Activated CD8-positive, alpha-beta T cell treated with anti-CD3 and anti-CD28 coated beads for 36 hours (primary cell): ENCODE measurements at regions not wholly inside any gene's neighbourhood (a gene's known extent, or its start where the extent isn't known, plus 50 kb on each side); places are given as distances from the start of the nearest gene placed in this dataset.

Source experiments
- ATAC-seq: fragments of 200-7000 bp; cut with Tn5 transposase; one replicate; pipeline ENCODE4 v1.10.0; 2021; ENCODE audit warnings: mild to moderate bottlenecking, moderate library complexity
- CTCF ChIA-PET: fragments of 350-600 bp; sonication (Branson Sonifier 250); formaldehyde crosslinking; loops from one replicate; lab custom pipeline; 2021; ENCODE audit warnings: antibody characterized with exemption; lab: Charles Lee
- POLR2A ChIA-PET: fragments of 350-600 bp; sonication (Branson Sonifier 250); formaldehyde crosslinking; loops from one replicate; lab custom pipeline; 2021; ENCODE audit warnings: antibody characterized with exemption; lab: Charles Lee
- DNase-seq: peaks from one replicate; pipeline ENCODE4 v3.0.0-alpha.2; 2020
- H3K27ac Mint-ChIP-seq: one replicate; pipeline ENCODE4 v1.8.0; 2021; ENCODE audit warnings: mild to moderate bottlenecking, mixed read lengths
- H3K27me3 Mint-ChIP-seq: one replicate; pipeline ENCODE4 v1.8.0; 2021; ENCODE audit warnings: mixed read lengths
- H3K36me3 Mint-ChIP-seq: one replicate; pipeline ENCODE4 v1.8.0; 2021; ENCODE audit warnings: low read depth, mixed read lengths
- H3K4me1 Mint-ChIP-seq: one replicate; pipeline ENCODE4 v1.8.0; 2021; ENCODE audit warnings: low read depth, mixed read lengths
- H3K4me3 Mint-ChIP-seq: one replicate; pipeline ENCODE4 v1.8.0; 2021; ENCODE audit warnings: mild to moderate bottlenecking, moderate library complexity, mixed read lengths
- H3K9me3 Mint-ChIP-seq: one replicate; pipeline ENCODE4 v1.8.0; 2021; ENCODE audit warnings: mixed read lengths
- CTCF ChIP-seq: fragments of 200-600 bp; IDR thresholded peaks from one replicate; pipeline ENCODE4 v1.8.0; 2022; ENCODE audit warnings: antibody characterized with exemption, mild to moderate bottlenecking
- intact Hi-C: fragments of 100-400 bp; cut with micrococcal nuclease; formaldehyde crosslinking; loops from one replicate; pipeline ENCODE4 v1.10.0; 2022

- no peaks in the 10 kb centered on the region for H3K36me3 Mint-ChIP-seq
- ChIA-PET POLR2A (no interaction called here), CTCF (no interaction called here)
- no peak overlapping the region for H3K4me3 Mint-ChIP-seq
- no peak for TF ChIP-seq CTCF
- intact Hi-C loops: no loop called here
- no peak overlapping the region for H3K27ac Mint-ChIP-seq
- no peaks in the 10 kb centered on the region for H3K27me3 Mint-ChIP-seq
- no peak for DNase-seq
- no peak for ATAC-seq
- H3K4me1 Mint-ChIP-seq: no peaks in the 10 kb centered on the region
- H3K9me3 Mint-ChIP-seq: no peaks in the 10 kb centered on the region
These were observed 104.8 kb downstream of the RGS2 start for GRCh38 chr1:192913683-192914082.

DNA sequence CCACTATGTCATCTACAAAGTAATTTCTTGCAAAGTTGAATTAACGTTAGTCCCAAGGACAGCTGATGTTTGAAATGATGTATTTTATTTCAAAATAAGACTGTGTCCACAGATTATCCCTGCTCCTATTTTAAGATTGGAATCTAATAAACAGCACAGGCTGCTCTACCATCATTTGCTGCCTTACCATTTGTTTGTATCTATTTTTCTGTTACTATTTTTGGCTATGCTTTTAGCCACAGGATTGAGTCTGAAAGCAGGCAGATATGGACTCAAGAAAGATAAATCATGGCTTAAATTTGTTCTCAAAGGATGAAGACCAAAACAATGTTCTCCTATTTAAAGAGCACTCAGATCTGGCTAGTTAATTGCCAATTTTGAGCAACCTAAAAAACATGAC is 105.3 kb downstream of the RGS2 start:
- Mint-ChIP-seq H3K36me3 (no peaks in the 10 kb centered on the region), H3K27ac (no peak overlapping the region), H3K4me3 (no peak overlapping the region), H3K27me3 (no peaks in the 10 kb centered on the region), H3K4me1 (no peaks in the 10 kb centered on the region), H3K9me3 (no peaks in the 10 kb centered on the region)
- ChIA-PET POLR2A (no interaction called here), CTCF (no interaction called here)
- intact Hi-C loops: no loop called here
- no peak for TF ChIP-seq CTCF
- no peak for ATAC-seq
- no peak for DNase-seq

DNA sequence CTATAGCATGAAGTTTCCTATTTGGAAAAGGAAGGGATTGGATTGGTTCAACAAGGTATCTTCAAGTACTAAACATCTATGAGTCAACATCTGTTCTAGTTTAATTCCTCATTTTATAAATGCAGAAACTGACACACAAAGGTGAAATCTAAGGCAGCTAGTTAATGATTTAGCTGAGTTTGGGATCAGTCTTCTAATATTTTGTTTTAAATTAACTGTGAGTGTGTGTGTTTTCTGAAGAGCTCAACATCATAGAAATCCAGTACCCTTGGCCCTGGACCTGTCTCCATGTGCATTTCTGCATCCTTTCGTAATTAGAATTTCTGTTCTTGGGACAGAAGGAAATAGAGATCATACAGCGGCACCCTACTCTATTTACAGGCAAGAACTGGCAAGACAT is 105.9 kb downstream of the RGS2 start:
- H3K36me3 Mint-ChIP-seq: no peaks in the 10 kb centered on the region
- intact Hi-C loops: no loop called here
- no peak overlapping the region for H3K27ac Mint-ChIP-seq
- no peak for TF ChIP-seq CTCF
- ATAC-seq: no peak
- no peaks in the 10 kb centered on the region for H3K27me3 Mint-ChIP-seq
- H3K9me3 Mint-ChIP-seq: no peaks in the 10 kb centered on the region
- H3K4me1 Mint-ChIP-seq: no peaks in the 10 kb centered on the region
- H3K4me3 Mint-ChIP-seq: no peak overlapping the region
- CTCF ChIA-PET: interaction anchor here (0.6 kb wide), 1 partner anchor 193 kb away, joined by 3 read pairs; no protein-coding TSS in a partner anchor
- no peak for DNase-seq
- POLR2A ChIA-PET: no interaction called here

GRCh38 chr1:192916021-192916420 is 107.2 kb downstream of the RGS2 start:
- H3K27ac Mint-ChIP-seq: no peak overlapping the region
- ChIA-PET CTCF (interaction anchor here (0.6 kb wide), 1 partner anchor 107 kb away, joined by 3 read pairs; no protein-coding TSS in a partner anchor), POLR2A (no interaction called here)
- no peak overlapping the region for H3K4me3 Mint-ChIP-seq
- ATAC-seq (no peak), DNase-seq (no peak)
- intact Hi-C loops: no loop called here
- H3K27me3 Mint-ChIP-seq: no peaks in the 10 kb centered on the region
- no peaks in the 10 kb centered on the region for H3K36me3 Mint-ChIP-seq
- no peaks in the 10 kb centered on the region for H3K9me3 Mint-ChIP-seq
- no peak for TF ChIP-seq CTCF
- no peaks in the 10 kb centered on the region for H3K4me1 Mint-ChIP-seq

DNA sequence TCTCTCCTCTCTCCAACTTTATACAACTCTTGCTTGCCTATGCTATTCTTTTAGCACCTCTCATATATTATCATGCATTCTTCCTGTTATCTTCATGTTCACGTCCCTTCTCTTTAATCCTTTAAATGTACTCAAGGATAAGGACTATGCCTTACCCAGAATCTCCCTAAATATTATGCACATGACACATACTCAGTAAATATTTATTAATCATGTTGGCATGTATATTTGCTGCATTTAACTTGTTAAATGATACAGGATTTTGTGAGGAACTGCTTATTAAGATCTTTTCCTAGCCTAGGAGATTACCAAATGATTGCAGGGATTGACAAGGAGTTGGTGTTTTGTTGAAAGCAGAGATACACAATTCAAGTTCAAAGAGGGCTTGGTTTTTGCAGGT is 109.4 kb downstream of the RGS2 start:
- H3K4me3 Mint-ChIP-seq: no peak overlapping the region
- DNase-seq (no peak), ATAC-seq (no peak)
- no peaks in the 10 kb centered on the region for H3K9me3 Mint-ChIP-seq
- TF ChIP-seq CTCF: no peak
- CTCF ChIA-PET: no interaction called here
- no peaks in the 10 kb centered on the region for H3K27me3 Mint-ChIP-seq
- H3K36me3 Mint-ChIP-seq: no peaks in the 10 kb centered on the region
- H3K4me1 Mint-ChIP-seq: no peaks in the 10 kb centered on the region
- intact Hi-C loops: no loop called here
- POLR2A ChIA-PET: no interaction called here
- no peak overlapping the region for H3K27ac Mint-ChIP-seq
